ENCODE measurements at regions not wholly inside any gene's neighbourhood (a gene's known extent, or its start where the extent isn't known, plus 50 kb on each side); places are given as distances from the start of the nearest gene placed in this dataset.

DNA sequence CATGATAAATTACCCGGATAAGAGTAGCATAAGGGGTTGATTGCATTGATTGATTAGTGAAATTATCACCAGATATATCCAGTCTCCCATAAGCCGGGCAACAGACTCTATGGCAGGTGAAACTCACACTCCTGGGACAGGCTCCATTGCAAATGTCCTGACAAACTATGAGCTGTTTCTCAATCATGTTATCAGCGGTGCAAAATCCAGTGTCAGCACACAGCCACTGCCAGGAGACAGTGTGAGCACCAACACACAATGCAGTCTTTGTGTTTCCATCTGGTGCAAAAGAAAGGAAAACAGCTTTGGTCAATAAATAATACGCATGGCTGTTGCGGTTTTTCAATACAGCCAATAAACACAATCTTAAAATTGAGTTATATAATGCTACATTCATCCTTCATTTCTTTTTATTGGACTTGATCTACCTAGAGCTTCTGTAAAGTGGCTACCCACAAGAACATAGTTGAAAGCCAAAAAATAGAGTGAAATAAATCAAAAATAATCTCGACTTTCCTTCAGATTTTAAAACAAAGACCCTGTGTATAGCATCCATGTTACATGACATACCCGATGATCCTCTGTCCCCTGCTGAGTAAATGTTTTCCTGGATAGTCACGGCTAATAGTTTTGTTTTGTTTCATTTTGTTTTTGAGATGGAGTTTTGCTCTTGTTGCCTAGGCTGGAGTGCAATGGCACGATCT, 64.3 kb upstream of the AFDN start (continued):
- TF ChIP-seq, protein P1, sequence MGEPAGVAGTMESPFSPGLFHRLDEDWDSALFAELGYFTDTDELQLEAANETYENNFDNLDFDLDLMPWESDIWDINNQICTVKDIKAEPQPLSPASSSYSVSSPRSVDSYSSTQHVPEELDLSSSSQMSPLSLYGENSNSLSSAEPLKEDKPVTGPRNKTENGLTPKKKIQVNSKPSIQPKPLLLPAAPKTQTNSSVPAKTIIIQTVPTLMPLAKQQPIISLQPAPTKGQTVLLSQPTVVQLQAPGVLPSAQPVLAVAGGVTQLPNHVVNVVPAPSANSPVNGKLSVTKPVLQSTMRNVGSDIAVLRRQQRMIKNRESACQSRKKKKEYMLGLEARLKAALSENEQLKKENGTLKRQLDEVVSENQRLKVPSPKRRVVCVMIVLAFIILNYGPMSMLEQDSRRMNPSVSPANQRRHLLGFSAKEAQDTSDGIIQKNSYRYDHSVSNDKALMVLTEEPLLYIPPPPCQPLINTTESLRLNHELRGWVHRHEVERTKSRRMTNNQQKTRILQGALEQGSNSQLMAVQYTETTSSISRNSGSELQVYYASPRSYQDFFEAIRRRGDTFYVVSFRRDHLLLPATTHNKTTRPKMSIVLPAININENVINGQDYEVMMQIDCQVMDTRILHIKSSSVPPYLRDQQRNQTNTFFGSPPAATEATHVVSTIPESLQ (CRISPR knock-in tag; conservative IDR thresholded peaks at IDR 0.05), result peak; percentile 59; the same call in 1 of the 2 replicates
- TF ChIP-seq IRF2 (CRISPR knock-in tag; IDR thresholded peaks at IDR 0.05) (peak; percentile 91), ZNF496 (CRISPR knock-in tag; IDR thresholded peaks at IDR 0.05; ENCODE audit: insufficient replicate concordance) (no peak), HCFC1 (IDR thresholded peaks at IDR 0.05; ENCODE audit: low read depth, low read length) (no peak), ESRRA (CRISPR knock-in tag; IDR thresholded peaks at IDR 0.05; ENCODE audit: low read depth) (peak; percentile 82), RXRA (CRISPR knock-in tag; IDR thresholded peaks at IDR 0.05) (peak; percentile 61; the same call in 1 of the 2 replicates), ZNF660 (CRISPR knock-in tag; IDR thresholded peaks at IDR 0.05; ENCODE audit: borderline replicate concordance, low read depth) (no peak), RAD21 (CRISPR knock-in tag; IDR thresholded peaks at IDR 0.05) (peak; percentile 33; the same call in 1 of the 2 replicates), SIN3B (IDR thresholded peaks at IDR 0.05; ENCODE audit: low read length) (no peak), MED13 (CRISPR knock-in tag; IDR thresholded peaks at IDR 0.05) (peak; percentile 85; the same call in 1 of the 2 replicates), PAWR (CRISPR knock-in tag; IDR thresholded peaks at IDR 0.05; ENCODE audit: borderline replicate concordance) (no peak), RARA (CRISPR knock-in tag; IDR thresholded peaks at IDR 0.05) (peak; percentile 83), ZNF747 (CRISPR knock-in tag; IDR thresholded peaks at IDR 0.05; ENCODE audit: borderline replicate concordance) (0 out of 2 replicates have a peak, but pooled peaks have one; percentile 12), CHD4 (IDR thresholded peaks at IDR 0.05; ENCODE audit: borderline replicate concordance, low read length) (peak; percentile 61; the same call in 1 of the 2 replicates), SIX1 (CRISPR knock-in tag; IDR thresholded peaks at IDR 0.05; ENCODE audit: borderline replicate concordance) (peak; percentile 69; the same call in 1 of the 2 replicates), TSC22D2 (CRISPR knock-in tag; IDR thresholded peaks at IDR 0.05; ENCODE audit: borderline replicate concordance) (no peak), ZEB1 (IDR thresholded peaks at IDR 0.05; ENCODE audit: insufficient replicate concordance, low read depth) (peak; percentile 68), HBP1 (CRISPR knock-in tag; IDR thresholded peaks at IDR 0.05; ENCODE audit: low read depth) (no peak), ZNF746 (CRISPR knock-in tag; IDR thresholded peaks at IDR 0.05) (0 out of 2 replicates have a peak, but pooled peaks have one; percentile 37), ATRX (CRISPR knock-in tag; IDR thresholded peaks at IDR 0.05; ENCODE audit: borderline replicate concordance) (no peak), CEBPB (IDR thresholded peaks at IDR 0.05; ENCODE audit: borderline replicate concordance, low read depth, low read length) (peak; percentile 96), ATF7-NPFF (CRISPR knock-in tag; IDR thresholded peaks at IDR 0.05; ENCODE audit: low read depth) (no peak), ZNF431 (CRISPR knock-in tag; IDR thresholded peaks at IDR 0.05; ENCODE audit: borderline replicate concordance, low read depth) (no peak)
- TF ChIP-seq, protein P2, sequence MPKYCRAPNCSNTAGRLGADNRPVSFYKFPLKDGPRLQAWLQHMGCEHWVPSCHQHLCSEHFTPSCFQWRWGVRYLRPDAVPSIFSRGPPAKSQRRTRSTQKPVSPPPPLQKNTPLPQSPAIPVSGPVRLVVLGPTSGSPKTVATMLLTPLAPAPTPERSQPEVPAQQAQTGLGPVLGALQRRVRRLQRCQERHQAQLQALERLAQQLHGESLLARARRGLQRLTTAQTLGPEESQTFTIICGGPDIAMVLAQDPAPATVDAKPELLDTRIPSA (CRISPR knock-in tag; IDR thresholded peaks at IDR 0.05; ENCODE audit: borderline replicate concordance), result no peak
